ENCODE measurements at regions not wholly inside any gene's neighbourhood (a gene's known extent, or its start where the extent isn't known, plus 50 kb on each side); places are given as distances from the start of the nearest gene placed in this dataset.

- Histone ChIP-seq H2AFZ (ENCODE audit: low read length) (peak overlapping the region; percentile 72), H3K9me2 (replicated peaks; ENCODE audit: low read depth, low read length) (no peaks in the 10 kb centered on the region), H3K4me2 (ENCODE audit: low read depth, low read length, poor library complexity, severe bottlenecking) (peak overlapping the region; percentile 76), H3K79me2 (ENCODE audit: insufficient read depth, low read length) (no peaks in the 10 kb centered on the region; the same call in 1 of the 2 replicates), H3K27me3 (ENCODE audit: insufficient read depth, low read length, poor library complexity, severe bottlenecking) (no peaks in the 10 kb centered on the region), H3F3A (ENCODE audit: low read depth) (no peaks in the 10 kb centered on the region), H3K4me1 (ENCODE audit: insufficient read depth, low read length, poor library complexity, severe bottlenecking) (peaks cover 45% of the 10 kb centered on the region), H3K9ac (ENCODE audit: low read depth, low read length, poor library complexity, severe bottlenecking) (peak overlapping the region; percentile 53), H3K9me3 (ENCODE audit: insufficient read depth, low read depth, low read length) (no peaks in the 10 kb centered on the region), H3K4me3 (ENCODE audit: low read length, poor library complexity, severe bottlenecking) (peak overlapping the region; percentile 72), H3K36me3 (ENCODE audit: insufficient read depth, low read length) (no peaks in the 10 kb centered on the region), H4K20me1 (ENCODE audit: insufficient read depth, low read length, poor library complexity, severe bottlenecking) (no peaks in the 10 kb centered on the region)
- TF ChIP-seq, protein P1, sequence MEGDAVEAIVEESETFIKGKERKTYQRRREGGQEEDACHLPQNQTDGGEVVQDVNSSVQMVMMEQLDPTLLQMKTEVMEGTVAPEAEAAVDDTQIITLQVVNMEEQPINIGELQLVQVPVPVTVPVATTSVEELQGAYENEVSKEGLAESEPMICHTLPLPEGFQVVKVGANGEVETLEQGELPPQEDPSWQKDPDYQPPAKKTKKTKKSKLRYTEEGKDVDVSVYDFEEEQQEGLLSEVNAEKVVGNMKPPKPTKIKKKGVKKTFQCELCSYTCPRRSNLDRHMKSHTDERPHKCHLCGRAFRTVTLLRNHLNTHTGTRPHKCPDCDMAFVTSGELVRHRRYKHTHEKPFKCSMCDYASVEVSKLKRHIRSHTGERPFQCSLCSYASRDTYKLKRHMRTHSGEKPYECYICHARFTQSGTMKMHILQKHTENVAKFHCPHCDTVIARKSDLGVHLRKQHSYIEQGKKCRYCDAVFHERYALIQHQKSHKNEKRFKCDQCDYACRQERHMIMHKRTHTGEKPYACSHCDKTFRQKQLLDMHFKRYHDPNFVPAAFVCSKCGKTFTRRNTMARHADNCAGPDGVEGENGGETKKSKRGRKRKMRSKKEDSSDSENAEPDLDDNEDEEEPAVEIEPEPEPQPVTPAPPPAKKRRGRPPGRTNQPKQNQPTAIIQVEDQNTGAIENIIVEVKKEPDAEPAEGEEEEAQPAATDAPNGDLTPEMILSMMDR (conservative IDR thresholded peaks at IDR 0.05; ENCODE audit: low read length) = no peak
- TF ChIP-seq EZH2phosphoT487 (IDR thresholded peaks at IDR 0.05; ENCODE audit: borderline replicate concordance) = no peak
Observed at GRCh38 chr3:152193673-152194267, 75.0 kb upstream of the MBNL1 start.

GRCh38 chr3:152195206-152195605 lies 73.5 kb upstream of the MBNL1 start:
- no peaks in the 10 kb centered on the region for H4K20me1 ChIP-seq (ENCODE audit: insufficient read depth, low read length, poor library complexity, severe bottlenecking)
- no peaks in the 10 kb centered on the region for H3K9me3 ChIP-seq (ENCODE audit: insufficient read depth, low read depth, low read length)
- TF ChIP-seq, protein P1 (conservative IDR thresholded peaks at IDR 0.05; ENCODE audit: low read length) = no peak
- no peak for TF ChIP-seq EZH2phosphoT487 (IDR thresholded peaks at IDR 0.05; ENCODE audit: borderline replicate concordance)
- 0 out of 2 replicates have a peak, but pooled peaks cover 5% of the 10 kb centered on the region for H3F3A ChIP-seq (ENCODE audit: low read depth)
- no peaks in the 10 kb centered on the region; the same call in 1 of the 2 replicates for H3K79me2 ChIP-seq (ENCODE audit: insufficient read depth, low read length)
- no peaks in the 10 kb centered on the region for H3K27me3 ChIP-seq (ENCODE audit: insufficient read depth, low read length, poor library complexity, severe bottlenecking)
- H3K4me2 ChIP-seq (ENCODE audit: low read depth, low read length, poor library complexity, severe bottlenecking) = no peak overlapping the region
- H3K9me2 ChIP-seq (replicated peaks; ENCODE audit: low read depth, low read length) = no peaks in the 10 kb centered on the region
- no peaks in the 10 kb centered on the region for H3K36me3 ChIP-seq (ENCODE audit: insufficient read depth, low read length)
- no peak overlapping the region for H2AFZ ChIP-seq (ENCODE audit: low read length)
- H3K9ac ChIP-seq (ENCODE audit: low read depth, low read length, poor library complexity, severe bottlenecking) = no peak overlapping the region
- no peak overlapping the region for H3K4me3 ChIP-seq (ENCODE audit: low read length, poor library complexity, severe bottlenecking)
- H3K4me1 ChIP-seq (ENCODE audit: insufficient read depth, low read length, poor library complexity, severe bottlenecking) = peaks cover 59% of the 10 kb centered on the region

- Histone ChIP-seq H3K9me3 (ENCODE audit: insufficient read depth, low read depth, low read length) (no peaks in the 10 kb centered on the region), H3F3A (ENCODE audit: low read depth) (0 out of 2 replicates have a peak, but pooled peaks cover 10% of the 10 kb centered on the region), H3K4me1 (ENCODE audit: insufficient read depth, low read length, poor library complexity, severe bottlenecking) (peaks cover 74% of the 10 kb centered on the region), H3K4me2 (ENCODE audit: low read depth, low read length, poor library complexity, severe bottlenecking) (peak overlapping the region; percentile 78), H3K27me3 (ENCODE audit: insufficient read depth, low read length, poor library complexity, severe bottlenecking) (no peaks in the 10 kb centered on the region), H4K20me1 (ENCODE audit: insufficient read depth, low read length, poor library complexity, severe bottlenecking) (no peaks in the 10 kb centered on the region), H3K9me2 (replicated peaks; ENCODE audit: low read depth, low read length) (no peaks in the 10 kb centered on the region), H3K9ac (ENCODE audit: low read depth, low read length, poor library complexity, severe bottlenecking) (peak overlapping the region; percentile 66), H2AFZ (ENCODE audit: low read length) (peak overlapping the region; percentile 73; the same call in 1 of the 2 replicates), H3K79me2 (ENCODE audit: insufficient read depth, low read length) (no peaks in the 10 kb centered on the region; the same call in 1 of the 2 replicates), H3K4me3 (ENCODE audit: low read length, poor library complexity, severe bottlenecking) (peak overlapping the region; percentile 56), H3K36me3 (ENCODE audit: insufficient read depth, low read length) (no peaks in the 10 kb centered on the region)
- TF ChIP-seq, protein P1 (conservative IDR thresholded peaks at IDR 0.05; ENCODE audit: low read length) = no peak
- no peak for TF ChIP-seq EZH2phosphoT487 (IDR thresholded peaks at IDR 0.05; ENCODE audit: borderline replicate concordance)
Observed at GRCh38 chr3:152196782-152197181, 71.9 kb upstream of the MBNL1 start.

Measured in Loucy (cell line).